Suppressor macrophage treated with lipopolysaccharide for 4 hours (primary cell): ENCODE measurements at regions not wholly inside any gene's neighbourhood (a gene's known extent, or its start where the extent isn't known, plus 50 kb on each side); places are given as distances from the start of the nearest gene placed in this dataset.
"Not testable (repeated sequence)": the region's sequence is repeated elsewhere in the genome, so short reads cannot be mapped to it uniquely, and the experiment has no call there.

Experiments used
- DNase-seq: peaks from one replicate; pipeline ENCODE4 v3.0.0-alpha.2; 2020

GRCh38 chr2:2614452-2614851 is 283.4 kb upstream of the MYT1L start:
- DNase-seq: no peak

- peak; percentile 83 for DNase-seq
Observed at GRCh38 chr2:2613279-2614199, 282.5 kb upstream of the MYT1L start.

GRCh38 chr2:2610751-2611150 is 279.7 kb upstream of the MYT1L start:
- no peak for DNase-seq

- DNase-seq: no peak
Observed at GRCh38 chr2:2600366-2600765, 269.3 kb upstream of the MYT1L start.

GRCh38 chr2:2599441-2599840 is 268.4 kb upstream of the MYT1L start:
- DNase-seq: no peak

- no peak for DNase-seq
Observed at GRCh38 chr2:2597712-2598111, 266.6 kb upstream of the MYT1L start.

- DNase-seq: no peak
Observed at GRCh38 chr2:2591542-2591940, 260.5 kb upstream of the MYT1L start.

- DNase-seq: no peak
Observed at GRCh38 chr2:2590841-2591541, 259.9 kb upstream of the MYT1L start.

- no peak for DNase-seq
Observed at GRCh38 chr2:2590141-2590540, 259.1 kb upstream of the MYT1L start.

GRCh38 chr2:2588777-2589176 is 257.7 kb upstream of the MYT1L start:
- DNase-seq: no peak

- DNase-seq: no peak
Observed at GRCh38 chr2:2587354-2587753, 256.3 kb upstream of the MYT1L start.

GRCh38 chr2:2586931-2587330 is 255.9 kb upstream of the MYT1L start:
- no peak for DNase-seq

GRCh38 chr2:2586068-2586776 is 255.1 kb upstream of the MYT1L start:
- no peak for DNase-seq

GRCh38 chr2:2582998-2583545 is 252.0 kb upstream of the MYT1L start:
- DNase-seq: no peak

GRCh38 chr2:2581331-2582159 is 250.5 kb upstream of the MYT1L start:
- DNase-seq: no peak

GRCh38 chr2:2580841-2581240 is 249.8 kb upstream of the MYT1L start:
- not testable (repeated sequence) for DNase-seq

- DNase-seq: no peak
Observed at GRCh38 chr2:2580341-2580740, 249.3 kb upstream of the MYT1L start.

- DNase-seq: no peak
Observed at GRCh38 chr2:2579814-2580213, 248.7 kb upstream of the MYT1L start.

GRCh38 chr2:2577407-2577831 is 246.3 kb upstream of the MYT1L start:
- DNase-seq: no peak

GRCh38 chr2:2575870-2576386 is 244.9 kb upstream of the MYT1L start:
- DNase-seq: no peak

- DNase-seq: no peak
Observed at GRCh38 chr2:2575181-2575577, 244.1 kb upstream of the MYT1L start.
